ENCODE measurements at regions not wholly inside any gene's neighbourhood (a gene's known extent, or its start where the extent isn't known, plus 50 kb on each side); places are given as distances from the start of the nearest gene placed in this dataset.

- Mint-ChIP-seq H3K36me3 (no peaks in the 10 kb centered on the region), H3K9me3 (no peaks in the 10 kb centered on the region), H3K4me1 (ENCODE audit: low read depth) (no peaks in the 10 kb centered on the region), H3K27ac (no peak overlapping the region), H3K4me3 (no peak overlapping the region), H3K27me3 (peaks cover 14% of the 10 kb centered on the region)
- ChIA-PET CTCF (no interaction called here), POLR2A (no interaction called here)
- DNase-seq: no peak
- intact Hi-C loops (cut with micrococcal nuclease): no loop called here
Measured at GRCh38 chr15:92565351-92566125, 90.0 kb downstream of the FAM174B start.

GRCh38 chr15:92561754-92562153 lies 93.8 kb downstream of the FAM174B start:
- H3K9me3 Mint-ChIP-seq: no peaks in the 10 kb centered on the region
- no peaks in the 10 kb centered on the region for H3K36me3 Mint-ChIP-seq
- CTCF ChIA-PET: no interaction called here
- no peak for DNase-seq
- H3K27me3 Mint-ChIP-seq: peaks cover 7% of the 10 kb centered on the region
- H3K4me1 Mint-ChIP-seq (ENCODE audit: low read depth): no peaks in the 10 kb centered on the region
- H3K27ac Mint-ChIP-seq: no peak overlapping the region
- POLR2A ChIA-PET: no interaction called here
- H3K4me3 Mint-ChIP-seq: no peak overlapping the region
- intact Hi-C loops (cut with micrococcal nuclease): no loop called here

GRCh38 chr15:92553317-92553716 lies 102.3 kb downstream of the FAM174B start:
- peaks cover 25% of the 10 kb centered on the region for H3K27me3 Mint-ChIP-seq
- POLR2A ChIA-PET: no interaction called here
- no peaks in the 10 kb centered on the region for H3K4me1 Mint-ChIP-seq (ENCODE audit: low read depth)
- no peak overlapping the region for H3K4me3 Mint-ChIP-seq
- no peak overlapping the region for H3K27ac Mint-ChIP-seq
- no peaks in the 10 kb centered on the region for H3K36me3 Mint-ChIP-seq
- CTCF ChIA-PET: no interaction called here
- DNase-seq: no peak
- intact Hi-C loops (cut with micrococcal nuclease): no loop called here
- no peaks in the 10 kb centered on the region for H3K9me3 Mint-ChIP-seq

DNA sequence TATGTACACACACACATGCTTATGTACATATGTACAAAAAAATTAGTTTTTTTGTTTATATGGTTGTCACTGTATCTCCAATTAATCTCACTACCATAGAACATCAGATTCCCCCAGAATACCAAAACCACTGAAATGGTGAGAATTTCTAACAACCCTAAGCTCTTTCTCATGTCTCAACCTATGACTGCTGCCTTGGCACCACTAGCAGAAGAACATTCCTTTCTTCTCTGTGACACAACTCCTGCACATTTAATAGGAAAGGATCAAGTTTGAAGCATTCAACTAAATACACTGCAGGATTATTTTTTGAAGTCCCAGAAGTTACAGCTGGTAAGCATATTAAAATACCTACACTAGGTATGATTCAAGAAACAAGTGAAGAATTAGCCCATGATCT lies 109.6 kb downstream of the FAM174B start:
- H3K27me3 Mint-ChIP-seq: peaks cover 19% of the 10 kb centered on the region
- no peak overlapping the region for H3K27ac Mint-ChIP-seq
- ChIA-PET POLR2A (no interaction called here), CTCF (no interaction called here)
- no peaks in the 10 kb centered on the region for H3K4me1 Mint-ChIP-seq (ENCODE audit: low read depth)
- intact Hi-C loops (cut with micrococcal nuclease): no loop called here
- H3K4me3 Mint-ChIP-seq: no peak overlapping the region
- H3K36me3 Mint-ChIP-seq: no peaks in the 10 kb centered on the region
- no peak for DNase-seq
- H3K9me3 Mint-ChIP-seq: peaks cover 9% of the 10 kb centered on the region

DNA sequence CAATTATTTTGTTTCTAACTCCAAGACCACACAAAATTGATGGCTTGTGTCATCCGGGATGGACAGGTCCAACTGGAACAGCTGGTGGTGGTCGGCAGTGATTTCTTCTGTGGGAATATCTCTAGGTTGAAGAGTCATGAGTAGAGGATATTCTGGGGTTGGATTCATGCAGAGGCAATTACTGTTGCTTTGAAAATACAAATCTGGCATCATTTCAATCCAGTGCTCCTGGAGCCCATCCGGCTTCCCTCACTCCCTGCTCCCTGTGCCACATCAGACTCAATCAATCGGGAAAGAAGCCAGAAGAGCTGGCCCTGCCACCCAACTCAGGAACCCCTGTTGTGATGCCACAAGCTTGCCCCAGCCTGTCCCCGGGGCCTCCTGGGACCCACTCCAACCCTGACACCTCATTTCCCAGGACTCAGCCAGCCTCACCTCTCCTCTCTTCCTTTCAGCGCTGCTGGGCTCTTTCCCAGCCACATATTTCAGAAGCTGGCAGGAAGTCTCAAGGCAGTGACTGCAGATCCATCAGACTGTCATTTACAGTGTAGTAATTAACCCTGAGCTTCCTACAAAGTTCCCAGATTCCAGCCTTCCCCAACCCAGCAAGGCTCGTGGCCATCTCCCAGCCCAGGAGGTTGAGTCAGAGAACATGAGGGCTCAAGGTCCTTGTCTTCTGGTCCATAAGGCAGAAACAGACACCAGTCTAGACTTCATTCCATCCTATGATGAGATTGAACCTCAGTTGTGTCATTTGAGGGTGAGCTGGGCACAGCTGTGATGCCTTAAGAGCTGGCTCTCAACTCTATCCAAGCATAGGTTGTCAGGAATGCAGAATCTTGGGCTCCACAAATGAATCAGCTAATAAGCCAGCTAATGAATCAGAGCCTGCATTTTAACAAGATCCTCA lies 114.0 kb downstream of the FAM174B start:
- Mint-ChIP-seq H3K27ac (no peak overlapping the region), H3K36me3 (no peaks in the 10 kb centered on the region), H3K9me3 (peaks cover 9% of the 10 kb centered on the region), H3K4me1 (ENCODE audit: low read depth) (no peaks in the 10 kb centered on the region), H3K4me3 (no peak overlapping the region), H3K27me3 (peaks cover 12% of the 10 kb centered on the region)
- POLR2A ChIA-PET: no interaction called here
- intact Hi-C loops (cut with micrococcal nuclease): no loop called here
- DNase-seq: no peak
- CTCF ChIA-PET: interaction anchor here (0.8 kb wide), 1 partner anchor 49 kb away, joined by 4 read pairs; no protein-coding TSS in a partner anchor

GRCh38 chr15:92538115-92538514 lies 117.5 kb downstream of the FAM174B start:
- DNase-seq: no peak
- ChIA-PET CTCF (no interaction called here), POLR2A (no interaction called here)
- H3K27me3 Mint-ChIP-seq: peaks cover 10% of the 10 kb centered on the region
- no peak overlapping the region for H3K27ac Mint-ChIP-seq
- intact Hi-C loops (cut with micrococcal nuclease): no loop called here
- H3K4me3 Mint-ChIP-seq: no peak overlapping the region
- no peaks in the 10 kb centered on the region for H3K36me3 Mint-ChIP-seq
- H3K9me3 Mint-ChIP-seq: peaks cover 12% of the 10 kb centered on the region
- no peaks in the 10 kb centered on the region for H3K4me1 Mint-ChIP-seq (ENCODE audit: low read depth)

GRCh38 chr15:92533298-92533697 lies 122.3 kb downstream of the FAM174B start:
- Mint-ChIP-seq H3K27ac (no peak overlapping the region), H3K9me3 (peaks cover 12% of the 10 kb centered on the region), H3K27me3 (peaks cover 29% of the 10 kb centered on the region), H3K4me1 (ENCODE audit: low read depth) (no peaks in the 10 kb centered on the region), H3K4me3 (no peak overlapping the region), H3K36me3 (no peaks in the 10 kb centered on the region)
- CTCF ChIA-PET: interaction anchor here (2.1 kb wide), 1 partner anchor 181 kb away, joined by 5 read pairs; no protein-coding TSS in a partner anchor
- intact Hi-C loops (cut with micrococcal nuclease): no loop called here
- DNase-seq: no peak
- POLR2A ChIA-PET: no interaction called here

DNA sequence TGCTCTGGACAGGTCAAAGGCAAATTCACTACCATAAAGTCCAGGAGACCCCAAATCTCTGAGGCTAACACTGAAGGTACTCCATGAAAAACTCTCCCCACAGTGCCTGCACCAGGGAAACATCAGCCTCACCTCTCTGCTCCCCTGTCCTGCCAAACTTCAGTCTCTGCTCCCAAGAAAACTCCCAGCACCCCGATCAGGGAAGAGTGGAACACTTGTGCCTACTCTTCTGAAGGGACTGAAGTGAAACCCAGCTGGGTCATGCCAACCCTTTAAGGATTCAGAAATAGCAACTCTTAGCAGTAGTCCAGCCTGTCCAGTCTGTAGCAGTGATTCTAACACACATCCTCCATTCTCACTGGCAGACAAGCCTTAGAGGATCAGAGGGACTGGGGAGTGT lies 124.2 kb downstream of the FAM174B start:
- H3K9me3 Mint-ChIP-seq: peaks cover 12% of the 10 kb centered on the region
- H3K27me3 Mint-ChIP-seq: peaks cover 28% of the 10 kb centered on the region
- no peaks in the 10 kb centered on the region for H3K4me1 Mint-ChIP-seq (ENCODE audit: low read depth)
- DNase-seq: no peak
- H3K27ac Mint-ChIP-seq: no peak overlapping the region
- H3K36me3 Mint-ChIP-seq: no peaks in the 10 kb centered on the region
- intact Hi-C loops (cut with micrococcal nuclease): no loop called here
- no peak overlapping the region for H3K4me3 Mint-ChIP-seq
- POLR2A ChIA-PET: no interaction called here
- CTCF ChIA-PET: no interaction called here

- Mint-ChIP-seq H3K36me3 (no peaks in the 10 kb centered on the region), H3K9me3 (no peaks in the 10 kb centered on the region), H3K27me3 (peaks cover 24% of the 10 kb centered on the region), H3K4me1 (ENCODE audit: low read depth) (no peaks in the 10 kb centered on the region), H3K4me3 (no peak overlapping the region), H3K27ac (no peak overlapping the region)
- DNase-seq: no peak
- CTCF ChIA-PET: no interaction called here
- POLR2A ChIA-PET: no interaction called here
- intact Hi-C loops (cut with micrococcal nuclease): no loop called here
Measured at GRCh38 chr15:92528736-92529135, 126.8 kb downstream of the FAM174B start.

DNA sequence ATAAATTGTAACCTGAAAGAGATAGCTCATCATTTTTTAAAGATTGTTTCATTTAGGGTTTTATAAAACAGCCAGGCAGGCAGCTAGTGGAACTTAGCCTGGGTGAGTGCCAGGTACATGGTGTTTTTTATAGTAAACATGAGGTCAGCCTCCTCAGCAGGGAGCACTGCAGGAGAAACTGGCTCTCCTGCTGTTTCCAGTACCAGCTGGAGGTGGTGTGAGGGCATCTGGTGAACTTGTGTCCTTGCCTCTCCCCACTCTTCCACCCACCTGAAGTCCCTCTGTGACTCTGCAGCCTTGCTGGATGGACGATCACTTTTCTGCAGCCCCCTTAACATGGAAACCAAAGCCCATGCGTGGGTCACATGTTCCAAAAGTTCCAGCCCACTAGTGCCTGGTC lies 128.4 kb downstream of the FAM174B start:
- H3K9me3 Mint-ChIP-seq: no peaks in the 10 kb centered on the region
- ChIA-PET CTCF (interaction anchor here (1.1 kb wide), 1 partner anchor 188 kb away, joined by 3 read pairs; no protein-coding TSS in a partner anchor), POLR2A (no interaction called here)
- no peaks in the 10 kb centered on the region for H3K4me1 Mint-ChIP-seq (ENCODE audit: low read depth)
- H3K4me3 Mint-ChIP-seq: no peak overlapping the region
- peaks cover 23% of the 10 kb centered on the region for H3K27me3 Mint-ChIP-seq
- intact Hi-C loops (cut with micrococcal nuclease): no loop called here
- DNase-seq: no peak
- H3K27ac Mint-ChIP-seq: no peak overlapping the region
- no peaks in the 10 kb centered on the region for H3K36me3 Mint-ChIP-seq

GRCh38 chr15:92525758-92526245 lies 129.8 kb downstream of the FAM174B start:
- Mint-ChIP-seq H3K36me3 (no peaks in the 10 kb centered on the region), H3K27ac (no peak overlapping the region), H3K4me3 (no peak overlapping the region), H3K9me3 (no peaks in the 10 kb centered on the region), H3K27me3 (peaks cover 16% of the 10 kb centered on the region), H3K4me1 (ENCODE audit: low read depth) (peaks cover 6% of the 10 kb centered on the region)
- intact Hi-C loops (cut with micrococcal nuclease): no loop called here
- CTCF ChIA-PET: interaction anchor here (0.7 to 6.9 kb wide), 2 partner anchors 188 to 208 kb away, joined by 3 to 77 read pairs; no protein-coding TSS in a partner anchor
- DNase-seq: no peak
- POLR2A ChIA-PET: no interaction called here

DNA sequence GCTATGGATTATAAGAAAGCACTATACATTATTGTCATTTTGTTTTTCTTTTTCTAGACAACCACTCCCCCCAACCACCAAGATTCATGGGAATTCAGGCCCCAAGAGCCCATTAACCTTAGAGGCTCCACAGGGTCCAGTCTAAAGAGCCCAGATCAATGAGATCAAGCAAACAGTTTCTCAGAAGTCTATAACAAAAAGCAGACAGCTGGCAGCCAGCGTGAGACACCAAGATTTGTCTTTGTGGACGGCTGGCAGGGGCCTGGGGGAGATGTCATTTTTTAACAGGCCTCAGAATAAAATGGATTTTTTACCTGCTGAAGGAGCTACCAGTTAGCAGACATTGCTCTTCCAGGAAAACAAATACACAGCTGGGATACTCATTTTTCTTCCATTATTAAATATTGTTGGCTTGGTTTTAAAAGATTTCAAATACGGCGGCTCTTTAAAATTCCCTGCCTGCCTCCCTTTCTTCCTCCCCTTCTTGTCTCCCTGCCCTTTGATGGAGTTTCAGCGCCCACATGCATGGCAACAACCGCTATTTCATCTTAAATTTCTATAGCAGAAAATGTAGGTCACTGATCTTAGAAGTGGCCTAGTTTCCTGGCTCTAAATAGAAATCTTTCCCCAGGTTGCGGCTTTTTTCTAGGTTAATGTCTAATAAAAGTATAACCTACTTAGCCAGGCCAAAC lies 130.6 kb downstream of the FAM174B start:
- no peak overlapping the region for H3K27ac Mint-ChIP-seq
- POLR2A ChIA-PET: no interaction called here
- H3K27me3 Mint-ChIP-seq: peaks cover 14% of the 10 kb centered on the region
- intact Hi-C loops (cut with micrococcal nuclease): no loop called here
- H3K4me3 Mint-ChIP-seq: no peak overlapping the region
- H3K4me1 Mint-ChIP-seq (ENCODE audit: low read depth): peaks cover 6% of the 10 kb centered on the region
- no peaks in the 10 kb centered on the region for H3K9me3 Mint-ChIP-seq
- CTCF ChIA-PET: interaction anchor here (6.9 kb wide), 1 partner anchor 189 kb away, joined by 77 read pairs; no protein-coding TSS in a partner anchor
- no peak for DNase-seq
- H3K36me3 Mint-ChIP-seq: no peaks in the 10 kb centered on the region

All from activated CD4-positive, alpha-beta memory T cell treated with anti-CD3 and anti-CD28 coated beads for 36 hours (primary cell).